ENCODE measurements at regions not wholly inside any gene's neighbourhood (a gene's known extent, or its start where the extent isn't known, plus 50 kb on each side); places are given as distances from the start of the nearest gene placed in this dataset.

- Histone ChIP-seq H3K4me1 (no peaks in the 10 kb centered on the region), H3K9me3 (no peaks in the 10 kb centered on the region), H3K27ac (no peak overlapping the region), H3K36me3 (no peaks in the 10 kb centered on the region), H3K4me3 (replicated peaks in 1 of 3) (no peak overlapping the region), H3K27me3 (no peaks in the 10 kb centered on the region)
- TF ChIP-seq POLR2A (IDR thresholded peaks at IDR 0.05): no peak
- no peak for TF ChIP-seq CTCF (IDR thresholded peaks at IDR 0.05)
- DNase-seq: no peak
- 81 to 82% methylated on average over 1 of the region's 1 CpG for WGBS, 2 donors
- intact Hi-C loops (cut with DNase I): no loop called here
Measured at GRCh38 chr3:135840436-135840835, 125.1 kb upstream of the PPP2R3A start.

GRCh38 chr3:135844386-135844785 lies 121.1 kb upstream of the PPP2R3A start:
- intact Hi-C loops (cut with DNase I): no loop called here
- H3K27me3 ChIP-seq: no peaks in the 10 kb centered on the region
- H3K9me3 ChIP-seq: no peaks in the 10 kb centered on the region
- no peaks in the 10 kb centered on the region for H3K36me3 ChIP-seq
- H3K4me1 ChIP-seq: no peaks in the 10 kb centered on the region
- TF ChIP-seq POLR2A (IDR thresholded peaks at IDR 0.05): no peak
- TF ChIP-seq CTCF (IDR thresholded peaks at IDR 0.05): no peak
- DNase-seq: no peak
- no peak overlapping the region for H3K27ac ChIP-seq
- no peak overlapping the region for H3K4me3 ChIP-seq (replicated peaks in 1 of 3)

GRCh38 chr3:135848051-135848450 lies 117.5 kb upstream of the PPP2R3A start:
- 93 to 98% methylated on average over 1 of the region's 1 CpG for WGBS, 2 donors
- DNase-seq: no peak
- Histone ChIP-seq H3K4me1 (no peaks in the 10 kb centered on the region), H3K27me3 (no peaks in the 10 kb centered on the region), H3K9me3 (no peaks in the 10 kb centered on the region), H3K27ac (no peak overlapping the region), H3K4me3 (replicated peaks in 1 of 3) (no peak overlapping the region), H3K36me3 (no peaks in the 10 kb centered on the region)
- intact Hi-C loops (cut with DNase I): no loop called here
- TF ChIP-seq POLR2A (IDR thresholded peaks at IDR 0.05) (no peak), CTCF (IDR thresholded peaks at IDR 0.05) (no peak)

GRCh38 chr3:135849827-135850226 lies 115.7 kb upstream of the PPP2R3A start:
- Histone ChIP-seq H3K4me1 (no peaks in the 10 kb centered on the region), H3K4me3 (replicated peaks in 1 of 3) (no peak overlapping the region), H3K36me3 (no peaks in the 10 kb centered on the region), H3K27me3 (no peaks in the 10 kb centered on the region), H3K27ac (no peak overlapping the region), H3K9me3 (no peaks in the 10 kb centered on the region)
- TF ChIP-seq POLR2A (IDR thresholded peaks at IDR 0.05) (no peak), CTCF (IDR thresholded peaks at IDR 0.05) (no peak)
- intact Hi-C loops (cut with DNase I): no loop called here
- DNase-seq: no peak

GRCh38 chr3:135851201-135852081 lies 114.1 kb upstream of the PPP2R3A start:
- H3K4me1 ChIP-seq: no peaks in the 10 kb centered on the region
- no peaks in the 10 kb centered on the region for H3K9me3 ChIP-seq
- intact Hi-C loops (cut with DNase I): no loop called here
- no peak for DNase-seq
- no peak overlapping the region for H3K4me3 ChIP-seq (replicated peaks in 1 of 3)
- no peak overlapping the region for H3K27ac ChIP-seq
- no peaks in the 10 kb centered on the region for H3K27me3 ChIP-seq
- H3K36me3 ChIP-seq: no peaks in the 10 kb centered on the region
- no peak for TF ChIP-seq CTCF (IDR thresholded peaks at IDR 0.05)
- no peak for TF ChIP-seq POLR2A (IDR thresholded peaks at IDR 0.05)
- WGBS, 2 donors: 62 to 69% methylated on average over 4 of the region's 4 CpGs
